Muscle layer of colon (tissue), 2 donors: ENCODE measurements at regions not wholly inside any gene's neighbourhood (a gene's known extent, or its start where the extent isn't known, plus 50 kb on each side); places are given as distances from the start of the nearest gene placed in this dataset.

Experiments used
- H3K27ac ChIP-seq: one replicate; pipeline ENCODE4 v1.7.0; 2013; ENCODE audit warnings: low read depth, mild to moderate bottlenecking, low read length, moderate library complexity
- H3K27me3 ChIP-seq, 2 donors: one replicate each; pipeline ENCODE4 v1.7.0; 2013; ENCODE audit warnings: low read length in 2 of 2, mild to moderate bottlenecking in 2 of 2; ENCODE audit not compliant: insufficient read depth in 2 of 2, control insufficient read depth in 1 of 2
- H3K36me3 ChIP-seq: one replicate; pipeline ENCODE4 v1.7.0; 2013; ENCODE audit warnings: mild to moderate bottlenecking, low read length; ENCODE audit not compliant: insufficient read depth
- H3K4me1 ChIP-seq: one replicate; pipeline ENCODE4 v1.7.0; 2013; ENCODE audit warnings: mild to moderate bottlenecking, low read length; ENCODE audit not compliant: insufficient read depth
- H3K4me3 ChIP-seq, 2 donors: one replicate each; pipeline ENCODE4 v1.7.0; 2013; ENCODE audit warnings: low read length in 2 of 2, low read depth in 1 of 2, mild to moderate bottlenecking in 1 of 2, moderate library complexity in 1 of 2
- H3K9ac ChIP-seq: one replicate; pipeline ENCODE4 v1.7.0; 2013; ENCODE audit warnings: low read length
- H3K9me3 ChIP-seq: one replicate; pipeline ENCODE4 v1.7.0; 2013; ENCODE audit warnings: mild to moderate bottlenecking, low read length
- donor health status: abdominal sarcoma.
- donor health status: Adenocarcinoma of cecum.

GRCh38 chr2:14396533-14397083 is 235.9 kb upstream of the LRATD1 start:
- no peak overlapping the region for H3K9ac ChIP-seq

GRCh38 chr2:14398641-14399040 is 233.9 kb upstream of the LRATD1 start:
- no peaks in the 10 kb centered on the region for H3K27me3 ChIP-seq
- no peak overlapping the region for H3K9ac ChIP-seq
- H3K4me1 ChIP-seq: no peaks in the 10 kb centered on the region
- H3K9me3 ChIP-seq: no peaks in the 10 kb centered on the region
- no peak overlapping the region for H3K27ac ChIP-seq
- no peaks in the 10 kb centered on the region for H3K36me3 ChIP-seq
- no peak overlapping the region for H3K4me3 ChIP-seq

More at GRCh38 chr2:14396533-14397083, 235.9 kb upstream of the LRATD1 start:
- Histone ChIP-seq H3K9me3 (no peaks in the 10 kb centered on the region), H3K27me3 (no peaks in the 10 kb centered on the region), H3K4me1 (no peaks in the 10 kb centered on the region), H3K36me3 (no peaks in the 10 kb centered on the region), H3K27ac (no peak overlapping the region), H3K4me3 (no peak overlapping the region)

- Histone ChIP-seq H3K27me3 (no peaks in the 10 kb centered on the region), H3K4me3 (no peak overlapping the region), H3K9ac (no peak overlapping the region), H3K9me3 (no peaks in the 10 kb centered on the region), H3K36me3 (no peaks in the 10 kb centered on the region), H3K4me1 (no peaks in the 10 kb centered on the region), H3K27ac (no peak overlapping the region)
Observed at GRCh38 chr2:14401873-14402272, 230.6 kb upstream of the LRATD1 start.

- H3K9me3 ChIP-seq: no peaks in the 10 kb centered on the region
- H3K27me3 ChIP-seq: no peaks in the 10 kb centered on the region
- no peak overlapping the region for H3K9ac ChIP-seq
- H3K4me1 ChIP-seq: no peaks in the 10 kb centered on the region
- no peaks in the 10 kb centered on the region for H3K36me3 ChIP-seq
- H3K4me3 ChIP-seq: no peak overlapping the region
- no peak overlapping the region for H3K27ac ChIP-seq
Observed at GRCh38 chr2:14408695-14409094, 223.8 kb upstream of the LRATD1 start.

- Histone ChIP-seq H3K9me3 (no peaks in the 10 kb centered on the region), H3K36me3 (no peaks in the 10 kb centered on the region), H3K9ac (no peak overlapping the region), H3K4me3 (no peak overlapping the region), H3K4me1 (no peaks in the 10 kb centered on the region), H3K27ac (no peak overlapping the region), H3K27me3 (no peaks in the 10 kb centered on the region)
Observed at GRCh38 chr2:14417551-14417950, 215.0 kb upstream of the LRATD1 start.

- H3K9me3 ChIP-seq: no peaks in the 10 kb centered on the region
- no peak overlapping the region for H3K27ac ChIP-seq
- H3K36me3 ChIP-seq: no peaks in the 10 kb centered on the region
- H3K27me3 ChIP-seq: no peaks in the 10 kb centered on the region
- peaks cover 5% of the 10 kb centered on the region for H3K4me1 ChIP-seq
- H3K9ac ChIP-seq: no peak overlapping the region
- H3K4me3 ChIP-seq: no peak overlapping the region
Observed at GRCh38 chr2:14418115-14418514, 214.4 kb upstream of the LRATD1 start.

GRCh38 chr2:14420851-14421250 is 211.7 kb upstream of the LRATD1 start:
- Histone ChIP-seq H3K9me3 (no peaks in the 10 kb centered on the region), H3K4me1 (peaks cover 7% of the 10 kb centered on the region), H3K27ac (no peak overlapping the region), H3K4me3 (no peak overlapping the region), H3K27me3 (no peaks in the 10 kb centered on the region), H3K36me3 (no peaks in the 10 kb centered on the region), H3K9ac (no peak overlapping the region)

- no peaks in the 10 kb centered on the region for H3K36me3 ChIP-seq
- H3K27me3 ChIP-seq: no peaks in the 10 kb centered on the region
- H3K9ac ChIP-seq: no peak overlapping the region
- H3K4me3 ChIP-seq: no peak overlapping the region
- H3K27ac ChIP-seq: no peak overlapping the region
- H3K9me3 ChIP-seq: no peaks in the 10 kb centered on the region
- H3K4me1 ChIP-seq: peaks cover 7% of the 10 kb centered on the region
Observed at GRCh38 chr2:14422426-14422825, 210.1 kb upstream of the LRATD1 start.

- H3K27me3 ChIP-seq: no peaks in the 10 kb centered on the region
- H3K27ac ChIP-seq: no peak overlapping the region
- H3K4me1 ChIP-seq: peaks cover 7% of the 10 kb centered on the region
- no peak overlapping the region for H3K4me3 ChIP-seq
- H3K9ac ChIP-seq: no peak overlapping the region
- no peaks in the 10 kb centered on the region for H3K36me3 ChIP-seq
- H3K9me3 ChIP-seq: no peaks in the 10 kb centered on the region
Observed at GRCh38 chr2:14423145-14423906, 209.2 kb upstream of the LRATD1 start.

- H3K4me3 ChIP-seq: no peak overlapping the region
- H3K9ac ChIP-seq: no peak overlapping the region
- no peaks in the 10 kb centered on the region for H3K9me3 ChIP-seq
- no peaks in the 10 kb centered on the region for H3K27me3 ChIP-seq
- H3K4me1 ChIP-seq: peaks cover 7% of the 10 kb centered on the region
- no peak overlapping the region for H3K27ac ChIP-seq
- no peaks in the 10 kb centered on the region for H3K36me3 ChIP-seq
Observed at GRCh38 chr2:14424478-14425390, 207.8 kb upstream of the LRATD1 start.

- Histone ChIP-seq H3K9me3 (no peaks in the 10 kb centered on the region), H3K4me1 (peaks cover 7% of the 10 kb centered on the region)
Observed at GRCh38 chr2:14425869-14426268, 206.6 kb upstream of the LRATD1 start.

More at GRCh38 chr2:14425869-14426268, 206.6 kb upstream of the LRATD1 start:
- no peaks in the 10 kb centered on the region for H3K27me3 ChIP-seq
- no peaks in the 10 kb centered on the region for H3K36me3 ChIP-seq
- no peak overlapping the region for H3K4me3 ChIP-seq
- no peak overlapping the region for H3K27ac ChIP-seq
- H3K9ac ChIP-seq: no peak overlapping the region
